ENCODE measurements at regions not wholly inside any gene's neighbourhood (a gene's known extent, or its start where the extent isn't known, plus 50 kb on each side); places are given as distances from the start of the nearest gene placed in this dataset.
"Not testable (repeated sequence)": the region's sequence is repeated elsewhere in the genome, so short reads cannot be mapped to it uniquely, and the experiment has no call there.

GRCh38 chr16:73403291-73403690 lies 355.4 kb upstream of the ZFHX3 start:
- DNase-seq (ENCODE audit: low read depth): no peak

- no peak for DNase-seq (ENCODE audit: low read depth)
Observed at GRCh38 chr16:73400951-73401350, 353.0 kb upstream of the ZFHX3 start.

- no peak for DNase-seq (ENCODE audit: low read depth)
Observed at GRCh38 chr16:73399997-73400396, 352.1 kb upstream of the ZFHX3 start.

- no peak for DNase-seq (ENCODE audit: low read depth)
Observed at GRCh38 chr16:73399486-73399885, 351.6 kb upstream of the ZFHX3 start.

- DNase-seq (ENCODE audit: low read depth): not testable (repeated sequence)
Observed at GRCh38 chr16:73398604-73399003, 350.7 kb upstream of the ZFHX3 start.

- no peak for DNase-seq (ENCODE audit: low read depth)
Observed at GRCh38 chr16:73396556-73396955, 348.6 kb upstream of the ZFHX3 start.

- no peak for DNase-seq (ENCODE audit: low read depth)
Observed at GRCh38 chr16:73390936-73391335, 343.0 kb upstream of the ZFHX3 start.

GRCh38 chr16:73390491-73390890 lies 342.6 kb upstream of the ZFHX3 start:
- DNase-seq (ENCODE audit: low read depth): no peak

- no peak for DNase-seq (ENCODE audit: low read depth)
Observed at GRCh38 chr16:73389085-73389484, 341.2 kb upstream of the ZFHX3 start.

GRCh38 chr16:73387979-73388378 lies 340.1 kb upstream of the ZFHX3 start:
- DNase-seq (ENCODE audit: low read depth): no peak

- DNase-seq (ENCODE audit: low read depth): no peak
Observed at GRCh38 chr16:73385696-73386095, 337.8 kb upstream of the ZFHX3 start.

GRCh38 chr16:73384506-73385089 lies 336.7 kb upstream of the ZFHX3 start:
- DNase-seq (ENCODE audit: low read depth): no peak

GRCh38 chr16:73383988-73384365 lies 336.0 kb upstream of the ZFHX3 start:
- no peak for DNase-seq (ENCODE audit: low read depth)

- no peak for DNase-seq (ENCODE audit: low read depth)
Observed at GRCh38 chr16:73383195-73383987, 335.5 kb upstream of the ZFHX3 start.

GRCh38 chr16:73378471-73378870 lies 330.5 kb upstream of the ZFHX3 start:
- DNase-seq (ENCODE audit: low read depth): no peak

- no peak for DNase-seq (ENCODE audit: low read depth)
Observed at GRCh38 chr16:73371584-73372319, 323.8 kb upstream of the ZFHX3 start.

- DNase-seq (ENCODE audit: low read depth): no peak
Observed at GRCh38 chr16:73369851-73370250, 321.9 kb upstream of the ZFHX3 start.

- no peak for DNase-seq (ENCODE audit: low read depth)
Observed at GRCh38 chr16:73368715-73369114, 320.8 kb upstream of the ZFHX3 start.

GRCh38 chr16:73365016-73365551 lies 317.2 kb upstream of the ZFHX3 start:
- no peak for DNase-seq (ENCODE audit: low read depth)

GRCh38 chr16:73364413-73364812 lies 316.5 kb upstream of the ZFHX3 start:
- DNase-seq (ENCODE audit: low read depth): no peak

- no peak for DNase-seq (ENCODE audit: low read depth)
Observed at GRCh38 chr16:73361061-73361460, 313.1 kb upstream of the ZFHX3 start.

GRCh38 chr16:73356401-73357079 lies 308.6 kb upstream of the ZFHX3 start:
- DNase-seq (ENCODE audit: low read depth): no peak

All from renal cortical epithelial cell (primary cell).